ENCODE measurements at regions not wholly inside any gene's neighbourhood (a gene's known extent, or its start where the extent isn't known, plus 50 kb on each side); places are given as distances from the start of the nearest gene placed in this dataset.
"Not testable (repeated sequence)": the region's sequence is repeated elsewhere in the genome, so short reads cannot be mapped to it uniquely, and the experiment has no call there.

GRCh38 chr5:53407373-53407772 lies 73.1 kb upstream of the FST start:
- TF ChIP-seq, protein P1, sequence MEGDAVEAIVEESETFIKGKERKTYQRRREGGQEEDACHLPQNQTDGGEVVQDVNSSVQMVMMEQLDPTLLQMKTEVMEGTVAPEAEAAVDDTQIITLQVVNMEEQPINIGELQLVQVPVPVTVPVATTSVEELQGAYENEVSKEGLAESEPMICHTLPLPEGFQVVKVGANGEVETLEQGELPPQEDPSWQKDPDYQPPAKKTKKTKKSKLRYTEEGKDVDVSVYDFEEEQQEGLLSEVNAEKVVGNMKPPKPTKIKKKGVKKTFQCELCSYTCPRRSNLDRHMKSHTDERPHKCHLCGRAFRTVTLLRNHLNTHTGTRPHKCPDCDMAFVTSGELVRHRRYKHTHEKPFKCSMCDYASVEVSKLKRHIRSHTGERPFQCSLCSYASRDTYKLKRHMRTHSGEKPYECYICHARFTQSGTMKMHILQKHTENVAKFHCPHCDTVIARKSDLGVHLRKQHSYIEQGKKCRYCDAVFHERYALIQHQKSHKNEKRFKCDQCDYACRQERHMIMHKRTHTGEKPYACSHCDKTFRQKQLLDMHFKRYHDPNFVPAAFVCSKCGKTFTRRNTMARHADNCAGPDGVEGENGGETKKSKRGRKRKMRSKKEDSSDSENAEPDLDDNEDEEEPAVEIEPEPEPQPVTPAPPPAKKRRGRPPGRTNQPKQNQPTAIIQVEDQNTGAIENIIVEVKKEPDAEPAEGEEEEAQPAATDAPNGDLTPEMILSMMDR (IDR thresholded peaks at IDR 0.05) = no peak
- 100% methylated on average over 1 of the region's 1 CpG for WGBS (ENCODE audit: insufficient coverage)
- no peak overlapping the region for H3K27ac Mint-ChIP-seq
- no peak overlapping the region for H3K4me2 ChIP-seq (replicated peaks; ENCODE audit: extremely low read depth, low read length, poor library complexity, severe bottlenecking)
- H3K27me3 Mint-ChIP-seq (ENCODE audit: low read depth in 3 of 3) = peaks cover 0 to 2% (median 0%) of the 10 kb centered on the region in 3 donors
- H2AFZ ChIP-seq (ENCODE audit: insufficient read depth, low read depth, low read length, poor library complexity, severe bottlenecking) = no peak overlapping the region
- no peak overlapping the region for H3K4me3 ChIP-seq (replicated peaks in 1 of 3; ENCODE audit: low read depth in 2 of 3, low read length in 3 of 3)
- H3K9ac ChIP-seq (ENCODE audit: insufficient read depth, low read length, poor library complexity, severe bottlenecking) = no peak overlapping the region
- H3K4me1 ChIP-seq (ENCODE audit: control insufficient read depth in 1 of 2, insufficient read depth in 2 of 2, low read length in 2 of 2) = no peaks in the 10 kb centered on the region
- no peaks in the 10 kb centered on the region for H3K36me3 ChIP-seq (replicated peaks in 1 of 2; ENCODE audit: control insufficient read depth in 1 of 2, insufficient read depth in 2 of 2, low read length in 2 of 2)
- H3K27me3 ChIP-seq (ENCODE audit: control insufficient read depth in 2 of 2, insufficient read depth in 2 of 2, low read length in 2 of 2) = no peaks in the 10 kb centered on the region
- no peak overlapping the region for H3K27ac ChIP-seq (ENCODE audit: low read depth in 1 of 2, low read length in 2 of 2)
- H3K4me3 Mint-ChIP-seq = no peak overlapping the region
- no peaks in the 10 kb centered on the region for H3K4me1 Mint-ChIP-seq
- peaks cover 0 to 17% (median 9%) of the 10 kb centered on the region in 7 donors for H3K9me3 Mint-ChIP-seq
- intact Hi-C loops (cut with micrococcal nuclease) = no loop called here
- H3K79me2 ChIP-seq (ENCODE audit: insufficient read depth, low read length) = no peaks in the 10 kb centered on the region
- no peak for DNase-seq
- no peaks in the 10 kb centered on the region for H4K20me1 ChIP-seq (ENCODE audit: insufficient read depth, low read length)
- H3K36me3 Mint-ChIP-seq = no peaks in the 10 kb centered on the region
- H3K9me3 ChIP-seq (replicated peaks in 1 of 2; ENCODE audit: control insufficient read depth in 1 of 2, insufficient read depth in 1 of 2, low read length in 2 of 2) = peaks cover 0 to 6% of the 10 kb centered on the region in 2 donors

- H3K4me1 Mint-ChIP-seq = no peaks in the 10 kb centered on the region
- Histone ChIP-seq H3K4me1 (ENCODE audit: control insufficient read depth in 1 of 2, insufficient read depth in 2 of 2, low read length in 2 of 2) (no peaks in the 10 kb centered on the region), H3K79me2 (ENCODE audit: insufficient read depth, low read length) (no peaks in the 10 kb centered on the region), H2AFZ (ENCODE audit: insufficient read depth, low read depth, low read length, poor library complexity, severe bottlenecking) (no peak overlapping the region), H3K9me3 (replicated peaks in 1 of 2; ENCODE audit: control insufficient read depth in 1 of 2, insufficient read depth in 1 of 2, low read length in 2 of 2) (peaks cover 6% of the 10 kb centered on the region in 2 donors), H3K27me3 (ENCODE audit: control insufficient read depth in 2 of 2, insufficient read depth in 2 of 2, low read length in 2 of 2) (no peaks in the 10 kb centered on the region), H3K4me2 (replicated peaks; ENCODE audit: extremely low read depth, low read length, poor library complexity, severe bottlenecking) (no peak overlapping the region), H4K20me1 (ENCODE audit: insufficient read depth, low read length) (no peaks in the 10 kb centered on the region), H3K27ac (ENCODE audit: low read depth in 1 of 2, low read length in 2 of 2) (no peak overlapping the region), H3K36me3 (replicated peaks in 1 of 2; ENCODE audit: control insufficient read depth in 1 of 2, insufficient read depth in 2 of 2, low read length in 2 of 2) (no peaks in the 10 kb centered on the region), H3K9ac (ENCODE audit: insufficient read depth, low read length, poor library complexity, severe bottlenecking) (no peak overlapping the region), H3K4me3 (replicated peaks in 1 of 3; ENCODE audit: low read depth in 2 of 3, low read length in 3 of 3) (no peak overlapping the region)
- no peak overlapping the region for H3K27ac Mint-ChIP-seq
- TF ChIP-seq, protein P1 (IDR thresholded peaks at IDR 0.05) = no peak
- peaks cover 0 to 5% (median 2%) of the 10 kb centered on the region in 3 donors for H3K27me3 Mint-ChIP-seq (ENCODE audit: low read depth in 3 of 3)
- no CpG with 5 or more reads among the region's 1 CpG for WGBS (ENCODE audit: insufficient coverage)
- no peak for DNase-seq
- H3K36me3 Mint-ChIP-seq = no peaks in the 10 kb centered on the region
- peaks cover 4 to 25% (median 9%) of the 10 kb centered on the region in 7 donors for H3K9me3 Mint-ChIP-seq
- no peak overlapping the region for H3K4me3 Mint-ChIP-seq
- intact Hi-C loops (cut with micrococcal nuclease) = no loop called here
Observed at GRCh38 chr5:53411388-53411787, 69.0 kb upstream of the FST start.

DNA sequence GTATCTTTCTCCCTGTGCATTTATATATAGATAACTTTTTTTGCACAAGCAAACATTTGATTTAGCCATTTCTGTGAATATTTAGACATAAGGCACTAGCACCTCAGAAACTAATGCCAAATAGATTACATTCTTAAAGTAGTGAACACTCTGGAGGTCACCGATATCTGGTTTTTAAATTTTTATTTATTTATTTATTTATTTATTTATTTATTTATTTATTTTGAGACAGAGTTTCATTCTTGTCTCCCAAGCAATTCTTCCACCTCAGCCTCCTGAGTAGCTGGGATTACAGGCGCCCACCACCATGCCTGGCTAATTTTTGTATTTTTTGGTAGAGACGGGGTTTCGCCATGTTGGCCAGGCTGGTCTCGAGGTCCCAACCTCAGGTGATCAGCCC lies 67.9 kb upstream of the FST start:
- H3K36me3 Mint-ChIP-seq; H2AFZ ChIP-seq (ENCODE audit: insufficient read depth, low read depth, low read length, poor library complexity, severe bottlenecking); H3K4me3 Mint-ChIP-seq; H4K20me1 ChIP-seq (ENCODE audit: insufficient read depth, low read length); H3K4me1 Mint-ChIP-seq; H3K9ac ChIP-seq (ENCODE audit: insufficient read depth, low read length, poor library complexity, severe bottlenecking); DNase-seq; H3K27ac Mint-ChIP-seq; H3K27ac ChIP-seq (ENCODE audit: low read depth in 1 of 2, low read length in 2 of 2); H3K4me3 ChIP-seq (replicated peaks in 1 of 3; ENCODE audit: low read depth in 2 of 3, low read length in 3 of 3); intact Hi-C loops (cut with micrococcal nuclease); H3K9me3 ChIP-seq (replicated peaks in 1 of 2; ENCODE audit: control insufficient read depth in 1 of 2, insufficient read depth in 1 of 2, low read length in 2 of 2); H3K4me1 ChIP-seq (ENCODE audit: control insufficient read depth in 1 of 2, insufficient read depth in 2 of 2, low read length in 2 of 2); H3K27me3 Mint-ChIP-seq (ENCODE audit: low read depth in 3 of 3); H3K4me2 ChIP-seq (replicated peaks; ENCODE audit: extremely low read depth, low read length, poor library complexity, severe bottlenecking); H3K27me3 ChIP-seq (ENCODE audit: control insufficient read depth in 2 of 2, insufficient read depth in 2 of 2, low read length in 2 of 2); H3K79me2 ChIP-seq (ENCODE audit: insufficient read depth, low read length); H3K36me3 ChIP-seq (replicated peaks in 1 of 2; ENCODE audit: control insufficient read depth in 1 of 2, insufficient read depth in 2 of 2, low read length in 2 of 2): not testable (repeated sequence)
- peaks cover 4 to 25% (median 9%) of the 10 kb centered on the region in 7 donors for H3K9me3 Mint-ChIP-seq
- no CpG with 5 or more reads among the region's 5 CpGs for WGBS (ENCODE audit: insufficient coverage)

All from CD14-positive monocyte (primary cell).